ENCODE measurements at regions not wholly inside any gene's neighbourhood (a gene's known extent, or its start where the extent isn't known, plus 50 kb on each side); places are given as distances from the start of the nearest gene placed in this dataset.

DNA sequence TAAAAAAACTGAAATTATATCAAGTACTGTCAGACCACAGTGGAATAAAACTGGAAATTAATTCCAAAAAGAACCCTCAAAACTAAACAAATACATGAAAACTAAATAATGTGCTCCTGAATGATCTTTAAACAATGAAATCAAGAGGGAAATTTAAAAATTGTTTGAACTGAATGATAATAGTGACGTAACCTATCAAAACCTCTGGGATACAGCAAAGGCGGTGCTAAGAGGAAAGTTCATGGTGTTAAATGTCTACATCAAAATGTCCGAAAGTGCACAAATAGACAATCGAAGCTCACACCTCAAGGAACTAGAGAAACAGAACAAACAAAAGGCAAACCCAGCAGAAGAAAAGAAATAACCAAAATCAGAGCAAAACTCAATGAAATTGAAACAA is 70.8 kb upstream of the TUBA3C start:
- Histone ChIP-seq H3K4me3 (no peak overlapping the region), H3K9me3 (replicated peaks; ENCODE audit: control insufficient read depth, insufficient read depth, low read length) (no peaks in the 10 kb centered on the region; the same call in 2 of the 3 replicates), H3K27me3 (replicated peaks in 1 of 2; ENCODE audit: control insufficient read depth in 2 of 2, insufficient read depth in 2 of 2, low read length in 1 of 2) (no peaks in the 10 kb centered on the region), H4K20me1 (ENCODE audit: control insufficient read depth, insufficient read depth) (no peaks in the 10 kb centered on the region), H3K4me1 (ENCODE audit: control insufficient read depth, insufficient read depth, low read length) (no peaks in the 10 kb centered on the region), H3K36me3 (ENCODE audit: control insufficient read depth in 2 of 2, insufficient read depth in 2 of 2, low read length in 1 of 2) (no peaks in the 10 kb centered on the region), H3K9ac (ENCODE audit: control insufficient read depth, insufficient read depth, low read length) (no peak overlapping the region), H3K79me2 (ENCODE audit: control insufficient read depth, insufficient read depth, low read length) (no peaks in the 10 kb centered on the region), H3K27ac (ENCODE audit: control insufficient read depth, insufficient read depth) (no peak overlapping the region), H3K4me2 (ENCODE audit: control insufficient read depth, insufficient read depth) (no peak overlapping the region), H2AFZ (ENCODE audit: control insufficient read depth, low read depth, low read length) (no peak overlapping the region)
- ChIA-PET SMC1A (ENCODE audit: uncharacterized antibody, unreplicated experiment) (no interaction called here), CTCF (no interaction called here), RAD21 (ENCODE audit: unreplicated experiment) (no interaction called here), POLR2A (no interaction called here)
- TF ChIP-seq, protein P1, sequence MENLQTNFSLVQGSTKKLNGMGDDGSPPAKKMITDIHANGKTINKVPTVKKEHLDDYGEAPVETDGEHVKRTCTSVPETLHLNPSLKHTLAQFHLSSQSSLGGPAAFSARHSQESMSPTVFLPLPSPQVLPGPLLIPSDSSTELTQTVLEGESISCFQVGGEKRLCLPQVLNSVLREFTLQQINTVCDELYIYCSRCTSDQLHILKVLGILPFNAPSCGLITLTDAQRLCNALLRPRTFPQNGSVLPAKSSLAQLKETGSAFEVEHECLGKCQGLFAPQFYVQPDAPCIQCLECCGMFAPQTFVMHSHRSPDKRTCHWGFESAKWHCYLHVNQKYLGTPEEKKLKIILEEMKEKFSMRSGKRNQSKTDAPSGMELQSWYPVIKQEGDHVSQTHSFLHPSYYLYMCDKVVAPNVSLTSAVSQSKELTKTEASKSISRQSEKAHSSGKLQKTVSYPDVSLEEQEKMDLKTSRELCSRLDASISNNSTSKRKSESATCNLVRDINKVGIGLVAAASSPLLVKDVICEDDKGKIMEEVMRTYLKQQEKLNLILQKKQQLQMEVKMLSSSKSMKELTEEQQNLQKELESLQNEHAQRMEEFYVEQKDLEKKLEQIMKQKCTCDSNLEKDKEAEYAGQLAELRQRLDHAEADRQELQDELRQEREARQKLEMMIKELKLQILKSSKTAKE (IDR thresholded peaks at IDR 0.05; ENCODE audit: low read depth, poor library complexity, severe bottlenecking) = no peak
- TF ChIP-seq DPF2 (IDR thresholded peaks at IDR 0.05) (no peak), RELA (IDR thresholded peaks at IDR 0.05; ENCODE audit: borderline replicate concordance, partially characterized antibody) (no peak), ZBED1 (IDR thresholded peaks at IDR 0.05; ENCODE audit: borderline replicate concordance) (no peak), PAX5 (IDR thresholded peaks at IDR 0.05; ENCODE audit: borderline replicate concordance, low read depth, low read length) (no peak), WRNIP1 (IDR thresholded peaks at IDR 0.05; ENCODE audit: borderline replicate concordance, low read depth, low read length) (no peak), RAD21 (IDR thresholded peaks at IDR 0.05; ENCODE audit: insufficient read depth, low read depth, low read length) (no peak), CHD2 (IDR thresholded peaks at IDR 0.05; ENCODE audit: borderline replicate concordance, low read depth, low read length) (no peak), ZNF24 (IDR thresholded peaks at IDR 0.05) (no peak), EED (IDR thresholded peaks at IDR 0.05; ENCODE audit: low read depth) (no peak), MTA3 (IDR thresholded peaks at IDR 0.05; ENCODE audit: borderline replicate concordance, low read length) (no peak)
- BruUV-seq (replicated peaks) = no TSS peak
- ATAC-seq (no peak), FAIRE-seq (no peak), DNase-seq (ENCODE audit: low read depth, low spot score) (no peak)
- in situ Hi-C loops (cut with MboI) = no loop called here
- intact Hi-C loops (cut with micrococcal nuclease; ENCODE audit: unreplicated experiment) = no loop called here
- 43% methylated on average over 4 of the region's 4 CpGs for WGBS (ENCODE audit: insufficient coverage, insufficient replicate concordance, low lambda C conversion rate, missing lambda C conversion rate)

All from GM12878 (cell line).